PC-9 (cell line): ENCODE measurements at regions not wholly inside any gene's neighbourhood (a gene's known extent, or its start where the extent isn't known, plus 50 kb on each side); places are given as distances from the start of the nearest gene placed in this dataset.

Source experiments
- CTCF ChIP-seq: fragments of 200-600 bp; sonication (generic); conservative IDR thresholded peaks from 2 replicates; pipeline ENCODE4 v1.6.1; 2017; ENCODE audit warnings: mixed run types, antibody characterized with exemption, mild to moderate bottlenecking, moderate library complexity
- EZH2 ChIP-seq: fragments of 200-600 bp; sonication (generic); IDR thresholded peaks from 2 replicates; pipeline ENCODE4 v1.8.0; 2017; ENCODE audit warnings: antibody characterized with exemption, low read depth

- TF ChIP-seq CTCF (no peak), EZH2 (no peak)
Observed at GRCh38 chr21:28761674-28762356, 230.9 kb downstream of the LTN1 start.
